Upper lobe of left lung (tissue), 6 donors: ENCODE measurements at regions not wholly inside any gene's neighbourhood (a gene's known extent, or its start where the extent isn't known, plus 50 kb on each side); places are given as distances from the start of the nearest gene placed in this dataset.

ENCODE experiments used
- ATAC-seq, 2 donors: fragments of 200-7000 bp; cut with Tn5 transposase; one replicate each; pipeline ENCODE4 v1.9.1; 2022; ENCODE audit warnings: mild to moderate bottlenecking in 2 of 2, moderate library complexity in 2 of 2; ENCODE audit not compliant: low FRiP score in 2 of 2
- DNase-seq, 2 donors: peaks; one replicate each; pipeline ENCODE4 v3.0.0-alpha.2; 2019 to 2020
- H3K27ac ChIP-seq, 4 donors: fragments of 200-600 bp; sonication (generic); one replicate each; pipeline ENCODE4 v1.5.1; 2016 to 2019
- H3K27me3 ChIP-seq, 4 donors: fragments of 200-600 bp; sonication (generic); one replicate each; pipeline ENCODE4 v1.5.1; 2017 to 2019
- H3K36me3 ChIP-seq, 4 donors: fragments of 200-600 bp; sonication (generic); one replicate each; pipeline ENCODE4 v1.5.1; 2016 to 2019
- H3K4me1 ChIP-seq, 4 donors: fragments of 200-600 bp; sonication (generic); one replicate each; pipeline ENCODE4 v1.5.1; 2018 to 2019
- H3K4me3 ChIP-seq, 4 donors: fragments of 200-600 bp; sonication (generic); one replicate each; pipeline ENCODE4 v1.5.1; 2017 to 2019; ENCODE audit warnings: mild to moderate bottlenecking in 2 of 4, moderate library complexity in 1 of 4
- H3K9me3 ChIP-seq, 4 donors: fragments of 200-600 bp; sonication (generic); one replicate each; pipeline ENCODE4 v1.5.1; 2018 to 2019
- EP300 ChIP-seq, 4 donors: sonication (generic); formaldehyde crosslinking; IDR thresholded peaks; one replicate each; pipeline ENCODE4 v1.5.1; 2017; ENCODE audit warnings: antibody characterized with exemption in 4 of 4, control low read depth in 2 of 4
- POLR2A ChIP-seq, 4 donors: fragments of 450-650 bp; IDR thresholded peaks; one replicate each; pipeline ENCODE4 v1.5.1; 2016 to 2017; ENCODE audit warnings: antibody characterized with exemption in 4 of 4, mild to moderate bottlenecking in 2 of 4
- POLR2AphosphoS5 ChIP-seq, 2 donors: sonication (generic); formaldehyde crosslinking; IDR thresholded peaks; one replicate each; pipeline ENCODE4 v1.5.1; 2017; ENCODE audit warnings: antibody characterized with exemption in 2 of 2
- WGBS, 2 donors: methylation state at CpG; one replicate each; pipeline ENCODE4 v1.1.5; 2017 to 2018; 5-methylcytosine and 5-hydroxymethylcytosine counted together
- TF ChIP-seq, protein P1 (sequence below), 6 experiments: fragments of 450-650 bp in 4 of 6; fragments of 200-600 bp in 2 of 6; sonication (generic) in 2 of 6; IDR thresholded peaks; one replicate each; pipeline ENCODE4 v1.5.1; 2016 to 2019; ENCODE audit warnings: antibody characterized with exemption in 6 of 6
- donor health status: DM: no; HTN: no; CAD: no; lungs with moderate emphysema.
- donor health status: DM: no; HTN: yes; CAD: no; lungs with severe emphysema.

DNA sequence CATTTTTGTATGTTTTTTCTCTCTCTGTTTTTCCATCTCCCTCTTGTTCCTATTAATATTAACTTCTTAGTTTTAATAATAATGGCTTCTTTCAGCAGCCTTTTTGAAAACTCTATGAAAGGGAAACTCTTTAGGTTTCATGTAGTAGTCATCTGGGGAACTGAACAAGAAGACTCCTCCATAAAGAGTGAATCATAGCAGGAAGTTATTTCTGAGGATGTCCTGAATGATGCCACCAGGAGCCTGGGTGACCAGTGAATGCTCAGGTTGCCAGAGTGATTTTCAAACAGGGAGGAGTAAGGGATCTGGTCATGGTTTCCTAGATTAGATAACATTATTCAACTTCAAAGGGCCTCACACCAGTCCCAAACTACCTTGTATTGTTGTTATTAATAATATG is 212.8 kb upstream of the PDE5A start:
- Histone ChIP-seq H3K27me3 (no peaks in the 10 kb centered on the region), H3K4me3 (no peak overlapping the region), H3K4me1 (no peaks in the 10 kb centered on the region), H3K36me3 (no peaks in the 10 kb centered on the region), H3K27ac (no peak overlapping the region), H3K9me3 (no peaks in the 10 kb centered on the region)
- no peak for ATAC-seq
- TF ChIP-seq, protein P1, sequence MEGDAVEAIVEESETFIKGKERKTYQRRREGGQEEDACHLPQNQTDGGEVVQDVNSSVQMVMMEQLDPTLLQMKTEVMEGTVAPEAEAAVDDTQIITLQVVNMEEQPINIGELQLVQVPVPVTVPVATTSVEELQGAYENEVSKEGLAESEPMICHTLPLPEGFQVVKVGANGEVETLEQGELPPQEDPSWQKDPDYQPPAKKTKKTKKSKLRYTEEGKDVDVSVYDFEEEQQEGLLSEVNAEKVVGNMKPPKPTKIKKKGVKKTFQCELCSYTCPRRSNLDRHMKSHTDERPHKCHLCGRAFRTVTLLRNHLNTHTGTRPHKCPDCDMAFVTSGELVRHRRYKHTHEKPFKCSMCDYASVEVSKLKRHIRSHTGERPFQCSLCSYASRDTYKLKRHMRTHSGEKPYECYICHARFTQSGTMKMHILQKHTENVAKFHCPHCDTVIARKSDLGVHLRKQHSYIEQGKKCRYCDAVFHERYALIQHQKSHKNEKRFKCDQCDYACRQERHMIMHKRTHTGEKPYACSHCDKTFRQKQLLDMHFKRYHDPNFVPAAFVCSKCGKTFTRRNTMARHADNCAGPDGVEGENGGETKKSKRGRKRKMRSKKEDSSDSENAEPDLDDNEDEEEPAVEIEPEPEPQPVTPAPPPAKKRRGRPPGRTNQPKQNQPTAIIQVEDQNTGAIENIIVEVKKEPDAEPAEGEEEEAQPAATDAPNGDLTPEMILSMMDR (IDR thresholded peaks at IDR 0.05), result no peak
- no peak for TF ChIP-seq POLR2AphosphoS5 (IDR thresholded peaks at IDR 0.05)
- TF ChIP-seq POLR2A (IDR thresholded peaks at IDR 0.05), result no peak
- TF ChIP-seq EP300 (IDR thresholded peaks at IDR 0.05), result no peak
- no peak for DNase-seq

DNA sequence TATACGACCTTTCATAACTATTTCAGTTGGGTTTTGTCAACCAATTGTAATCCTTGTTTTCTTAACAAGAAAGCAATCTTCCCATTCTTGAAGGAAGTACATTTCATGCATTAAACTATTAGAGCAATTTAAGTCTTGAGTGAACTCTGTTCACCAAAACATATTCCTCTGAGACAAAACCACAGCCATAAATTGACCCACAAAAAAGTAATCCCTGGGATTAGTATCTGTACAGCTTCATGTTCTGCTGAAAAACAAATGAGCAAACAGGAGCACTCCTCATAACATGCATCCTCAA is 207.0 kb upstream of the PDE5A start:
- TF ChIP-seq, protein P1 (IDR thresholded peaks at IDR 0.05), result no peak
- TF ChIP-seq POLR2AphosphoS5 (IDR thresholded peaks at IDR 0.05), result no peak
- no peak for TF ChIP-seq EP300 (IDR thresholded peaks at IDR 0.05)
- no peak for TF ChIP-seq POLR2A (IDR thresholded peaks at IDR 0.05)
- WGBS, 2 donors, result 63 to 74% methylated on average over 1 of the region's 1 CpG
- ATAC-seq, result no peak
- H3K4me3 ChIP-seq, result no peak overlapping the region
- H3K36me3 ChIP-seq, result no peaks in the 10 kb centered on the region
- no peak for DNase-seq
- H3K9me3 ChIP-seq, result no peaks in the 10 kb centered on the region
- H3K4me1 ChIP-seq, result no peaks in the 10 kb centered on the region
- H3K27me3 ChIP-seq, result no peaks in the 10 kb centered on the region
- no peak overlapping the region for H3K27ac ChIP-seq

DNA sequence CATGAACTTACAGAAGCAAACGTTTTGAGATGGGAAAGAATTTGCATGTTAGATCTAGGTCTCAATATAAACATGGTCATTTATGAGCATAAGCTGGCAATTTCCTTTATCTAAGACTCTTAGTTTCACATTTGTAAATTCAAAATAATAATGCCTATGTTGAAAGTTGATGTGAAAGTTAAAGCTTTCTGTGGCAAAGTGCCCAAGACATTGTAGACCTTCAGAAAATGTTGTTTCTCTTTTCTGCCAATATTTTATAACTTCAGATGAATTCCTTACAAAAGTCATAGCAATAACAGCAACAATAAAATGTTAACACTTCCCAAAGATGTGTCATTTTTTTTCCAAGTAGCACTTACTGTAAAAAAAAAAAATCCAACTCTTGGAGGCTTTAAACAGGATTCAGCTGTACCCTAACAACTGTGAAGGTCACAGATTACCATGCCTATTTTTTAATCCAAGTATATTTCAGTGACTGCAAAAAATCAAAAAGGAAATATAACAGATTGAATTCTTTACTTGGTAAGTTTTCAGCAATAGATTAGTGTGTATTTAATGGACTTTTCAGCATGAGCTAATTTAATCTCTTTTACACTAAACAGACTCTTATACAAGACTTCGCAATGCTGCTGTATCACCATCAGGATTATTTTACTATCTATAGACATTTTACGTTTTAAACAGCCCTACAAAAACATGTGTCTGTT is 206.5 kb upstream of the PDE5A start:
- Histone ChIP-seq H3K4me3 (no peak overlapping the region), H3K36me3 (no peaks in the 10 kb centered on the region), H3K9me3 (no peaks in the 10 kb centered on the region), H3K27ac (no peak overlapping the region), H3K4me1 (no peaks in the 10 kb centered on the region), H3K27me3 (no peaks in the 10 kb centered on the region)
- TF ChIP-seq EP300 (IDR thresholded peaks at IDR 0.05), result no peak
- TF ChIP-seq, protein P1 (IDR thresholded peaks at IDR 0.05), result no peak
- TF ChIP-seq POLR2A (IDR thresholded peaks at IDR 0.05), result no peak
- no peak for DNase-seq
- 52 to 54% methylated on average over 3 of the region's 3 CpGs for WGBS, 2 donors
- no peak for ATAC-seq

DNA sequence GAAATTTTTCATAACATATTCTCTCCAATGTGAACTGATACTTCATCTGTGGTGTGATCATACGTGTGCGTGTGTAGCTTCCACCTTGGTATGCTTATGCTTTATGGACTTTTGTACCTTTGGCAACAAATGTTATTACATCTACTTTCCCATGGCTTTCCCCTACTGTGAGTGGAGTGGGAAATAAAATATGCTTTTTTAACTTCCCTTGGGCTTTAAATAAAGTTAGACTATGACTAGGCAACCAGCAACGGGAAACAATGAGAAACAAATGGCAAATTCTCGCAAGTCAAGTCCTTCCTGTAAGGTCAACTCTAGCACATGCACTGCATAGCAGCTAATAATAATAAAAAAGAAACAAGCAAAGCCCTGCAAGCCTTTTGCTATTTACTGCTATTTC is 205.0 kb upstream of the PDE5A start:
- DNase-seq (no peak), ATAC-seq (no peak)
- no peak overlapping the region for H3K27ac ChIP-seq
- H3K4me3 ChIP-seq, result no peak overlapping the region
- no peaks in the 10 kb centered on the region for H3K36me3 ChIP-seq
- no peaks in the 10 kb centered on the region for H3K9me3 ChIP-seq
- H3K4me1 ChIP-seq, result no peaks in the 10 kb centered on the region
- H3K27me3 ChIP-seq, result no peaks in the 10 kb centered on the region
- TF ChIP-seq, protein P1 (IDR thresholded peaks at IDR 0.05), result no peak
- TF ChIP-seq POLR2AphosphoS5 (IDR thresholded peaks at IDR 0.05), result no peak
- TF ChIP-seq EP300 (IDR thresholded peaks at IDR 0.05), result no peak
- TF ChIP-seq POLR2A (IDR thresholded peaks at IDR 0.05), result no peak
- WGBS, 2 donors, result 73 to 78% methylated on average over 4 of the region's 4 CpGs

DNA sequence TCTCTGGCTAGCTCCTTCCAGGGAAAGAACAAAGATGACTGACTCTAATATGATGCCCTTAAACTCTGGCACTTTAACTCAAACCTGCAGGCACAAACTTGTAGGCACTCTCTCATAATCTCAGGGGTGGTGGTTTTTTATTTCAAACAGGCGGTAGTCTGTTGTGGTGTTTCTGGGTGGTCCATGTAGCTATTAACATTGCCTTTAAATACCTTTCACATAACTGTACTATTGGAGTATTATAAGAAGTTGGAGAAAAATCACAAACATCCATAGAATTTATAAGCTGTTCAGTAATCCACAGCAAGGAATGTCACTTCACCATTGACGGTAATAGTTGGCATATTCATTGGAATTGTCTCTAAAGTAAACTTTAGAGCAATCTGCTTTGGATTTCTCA is 204.2 kb upstream of the PDE5A start:
- TF ChIP-seq EP300 (IDR thresholded peaks at IDR 0.05), result no peak
- TF ChIP-seq POLR2AphosphoS5 (IDR thresholded peaks at IDR 0.05), result no peak
- no peak for TF ChIP-seq POLR2A (IDR thresholded peaks at IDR 0.05)
- TF ChIP-seq, protein P1 (IDR thresholded peaks at IDR 0.05), result no peak
- no peaks in the 10 kb centered on the region for H3K27me3 ChIP-seq
- no peaks in the 10 kb centered on the region for H3K9me3 ChIP-seq
- no peak overlapping the region for H3K27ac ChIP-seq
- no peaks in the 10 kb centered on the region for H3K36me3 ChIP-seq
- no peaks in the 10 kb centered on the region for H3K4me1 ChIP-seq
- 78 to 85% methylated on average over 2 of the region's 2 CpGs for WGBS, 2 donors
- no peak for ATAC-seq
- no peak overlapping the region for H3K4me3 ChIP-seq
- DNase-seq, result no peak
